Stimulated activated CD8-positive, alpha-beta memory T cell treated with anti-CD3 and anti-CD28 coated beads, Interleukin-15, amount 100 ng/mL, for 24 hours (primary cell): ENCODE measurements at regions not wholly inside any gene's neighbourhood (a gene's known extent, or its start where the extent isn't known, plus 50 kb on each side); places are given as distances from the start of the nearest gene placed in this dataset.
"Not testable (repeated sequence)": the region's sequence is repeated elsewhere in the genome, so short reads cannot be mapped to it uniquely, and the experiment has no call there.

Source experiments
- DNase-seq: peaks from one replicate; pipeline ENCODE4 v3.0.0-alpha.2; 2020; ENCODE audit warnings: low read depth

DNA sequence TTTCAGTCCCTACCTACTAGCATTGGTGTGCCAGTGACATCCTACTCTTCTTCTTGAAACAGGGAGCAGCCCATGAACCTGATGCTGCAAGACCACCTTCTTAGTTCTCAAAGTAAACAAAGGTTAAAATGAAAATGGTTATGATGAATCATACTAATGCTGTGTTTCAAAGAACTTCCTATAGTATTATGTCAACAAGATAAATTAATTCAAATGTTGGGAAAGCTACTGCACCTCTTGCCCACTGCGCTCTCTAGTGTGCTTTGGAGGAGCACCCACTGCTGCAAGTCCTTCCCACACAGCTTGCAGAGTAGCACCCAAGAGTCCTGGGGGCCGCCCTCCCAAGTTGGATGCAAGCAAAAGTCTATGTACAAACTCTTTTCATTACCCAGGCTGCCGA, 81.1 kb downstream of the CD200R1L start:
- DNase-seq, result no peak

- DNase-seq, result no peak
Observed at GRCh38 chr3:112763258-112763657, 83.4 kb downstream of the CD200R1L start.

- DNase-seq, result no peak
Observed at GRCh38 chr3:112761062-112761638, 85.5 kb downstream of the CD200R1L start.

DNA sequence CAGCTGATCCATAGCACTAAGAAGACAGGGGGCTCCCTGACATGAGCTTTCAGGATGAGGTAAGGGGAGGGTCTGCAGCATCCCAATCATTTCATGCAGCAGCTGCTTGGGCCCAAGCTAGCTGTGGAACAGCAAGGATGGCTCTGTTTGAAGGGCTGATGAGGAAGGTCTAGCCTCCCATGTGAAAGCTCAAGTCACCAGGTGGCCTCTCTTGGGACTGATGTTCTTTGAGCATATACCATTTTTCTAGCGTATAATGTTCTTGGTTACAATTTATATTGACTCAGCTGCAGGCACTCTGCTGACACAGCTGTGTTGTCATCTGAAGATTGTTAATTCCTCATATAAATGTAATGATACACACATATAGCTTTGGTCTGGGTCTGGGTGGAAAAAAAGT, 87.0 kb downstream of the CD200R1L start:
- DNase-seq, result no peak

GRCh38 chr3:112759210-112759609, 87.5 kb downstream of the CD200R1L start:
- no peak for DNase-seq

GRCh38 chr3:112757197-112757596, 89.5 kb downstream of the CD200R1L start:
- no peak for DNase-seq

DNA sequence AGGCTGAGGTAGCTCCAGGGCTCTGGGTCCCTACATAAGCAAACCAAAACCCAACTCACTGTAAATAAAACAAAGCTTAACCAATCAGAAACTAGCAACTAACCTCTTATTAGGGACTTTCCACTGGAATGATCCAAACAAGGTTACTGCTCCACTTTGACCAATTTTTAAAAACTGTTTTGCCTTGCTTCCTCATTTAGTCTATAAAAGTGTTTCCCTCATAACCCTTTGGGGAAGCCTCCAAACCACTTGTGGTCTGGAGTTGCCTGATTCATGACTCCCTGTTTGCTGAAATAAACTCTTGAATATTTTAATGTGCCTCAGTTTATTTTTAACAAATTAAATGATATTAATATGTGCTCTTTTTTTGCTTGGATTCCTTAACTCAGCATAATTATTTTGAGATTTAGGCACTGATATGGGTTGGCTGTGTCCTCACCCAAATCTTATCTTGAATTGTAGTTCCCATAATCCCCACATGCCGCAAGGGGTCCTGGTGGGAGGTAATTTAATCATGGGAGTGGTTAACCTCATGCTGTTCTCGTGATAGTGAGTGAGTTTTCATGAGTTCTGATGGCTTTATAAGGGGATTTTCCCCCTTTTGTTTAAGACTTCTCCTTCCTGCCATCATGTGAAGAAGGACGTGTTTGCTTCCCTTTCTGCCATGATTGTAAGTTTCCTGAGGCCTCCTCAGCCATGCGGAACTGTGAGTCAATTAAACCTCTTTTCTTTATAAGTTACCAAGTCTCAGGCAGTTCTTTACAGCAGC, 90.6 kb downstream of the CD200R1L start:
- DNase-seq, result no peak

DNA sequence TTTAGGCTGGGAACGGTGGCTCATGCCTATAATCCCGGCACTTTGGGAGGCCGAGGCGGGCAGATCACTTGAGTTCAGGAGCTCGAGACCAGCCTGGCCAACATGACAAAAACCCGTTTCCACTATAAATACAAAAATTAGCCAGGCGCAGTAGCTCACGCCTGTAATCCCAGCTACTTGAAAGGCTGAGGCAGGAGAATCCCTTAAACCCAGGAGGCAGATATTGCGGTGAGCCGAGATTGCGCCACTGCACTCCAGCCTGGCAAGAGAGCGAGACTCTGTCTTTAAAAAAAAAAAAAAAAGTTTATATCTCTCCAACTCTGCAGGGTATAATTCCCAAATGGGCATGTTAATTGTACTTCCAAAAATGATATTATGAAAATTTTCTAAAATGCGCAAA, 91.6 kb downstream of the CD200R1L start:
- not testable (repeated sequence) for DNase-seq

- no peak for DNase-seq
Observed at GRCh38 chr3:112751564-112752512, 94.8 kb downstream of the CD200R1L start.

DNA sequence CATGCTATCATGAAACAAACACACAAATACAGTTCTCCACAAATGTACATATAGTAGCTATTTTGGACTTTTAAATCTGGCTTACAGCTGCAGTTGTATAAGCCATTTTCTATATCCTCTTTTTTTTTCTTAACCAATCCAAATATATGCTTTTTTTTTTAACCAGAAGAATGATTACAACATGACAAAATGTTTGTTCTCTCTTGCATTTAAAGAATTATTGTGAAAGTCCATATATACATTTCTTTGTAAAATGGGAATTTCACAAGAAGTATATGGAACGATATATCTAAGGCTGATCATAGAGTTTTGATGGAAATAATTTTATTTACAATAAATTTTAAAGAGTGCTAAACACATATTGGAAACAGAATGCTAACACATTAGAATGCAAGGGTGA, 95.6 kb downstream of the CD200R1L start:
- no peak for DNase-seq

DNA sequence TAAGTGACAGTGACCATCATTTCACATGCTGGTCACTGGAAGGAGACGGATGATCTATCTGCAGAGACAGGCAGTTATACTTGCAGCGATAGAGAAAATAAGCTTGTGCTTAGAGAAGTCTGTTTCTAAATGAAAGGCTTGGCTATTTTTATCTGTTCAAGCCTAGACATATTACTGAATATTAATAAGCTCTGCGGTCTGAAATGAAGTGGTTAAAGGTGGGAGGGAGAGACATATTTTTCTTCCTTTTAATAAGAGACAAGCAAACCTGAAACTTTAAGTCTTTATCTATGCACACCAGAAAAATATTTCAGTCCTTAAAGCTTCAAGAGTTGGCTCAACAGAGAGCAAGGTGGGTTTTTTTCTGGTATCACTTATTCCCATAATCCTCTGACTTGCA, 99.0 kb downstream of the CD200R1L start:
- no peak for DNase-seq

DNA sequence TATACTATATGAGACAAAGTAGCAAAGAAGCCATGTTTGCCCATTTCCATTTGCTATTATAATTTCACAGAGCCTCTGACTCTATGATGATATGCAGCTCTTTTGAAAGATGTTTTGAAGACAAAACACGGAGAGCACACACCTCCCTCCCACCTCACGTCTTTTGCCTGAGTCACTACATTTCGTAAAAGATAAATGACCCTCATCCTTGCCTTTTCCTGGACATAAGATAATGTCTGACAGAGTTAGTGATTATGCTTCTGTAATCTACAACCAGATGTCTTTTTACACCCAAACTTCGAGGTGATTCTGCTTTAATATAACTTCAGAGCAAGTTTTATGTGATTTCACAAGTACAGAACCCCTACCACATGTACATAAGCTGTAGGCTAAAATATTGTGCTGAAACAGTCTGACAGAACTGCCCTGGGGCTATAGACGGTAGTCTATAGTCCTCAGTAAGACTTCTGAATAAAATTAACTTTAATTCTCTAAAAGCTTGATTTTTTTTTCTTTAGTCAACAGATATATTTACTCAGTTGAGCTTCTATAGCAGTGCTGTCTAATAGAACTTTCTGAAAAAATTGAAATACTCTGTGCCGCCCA, 99.9 kb downstream of the CD200R1L start:
- DNase-seq, result no peak

- no peak for DNase-seq
Observed at GRCh38 chr3:112745567-112746248, 101.0 kb downstream of the CD200R1L start.

DNA sequence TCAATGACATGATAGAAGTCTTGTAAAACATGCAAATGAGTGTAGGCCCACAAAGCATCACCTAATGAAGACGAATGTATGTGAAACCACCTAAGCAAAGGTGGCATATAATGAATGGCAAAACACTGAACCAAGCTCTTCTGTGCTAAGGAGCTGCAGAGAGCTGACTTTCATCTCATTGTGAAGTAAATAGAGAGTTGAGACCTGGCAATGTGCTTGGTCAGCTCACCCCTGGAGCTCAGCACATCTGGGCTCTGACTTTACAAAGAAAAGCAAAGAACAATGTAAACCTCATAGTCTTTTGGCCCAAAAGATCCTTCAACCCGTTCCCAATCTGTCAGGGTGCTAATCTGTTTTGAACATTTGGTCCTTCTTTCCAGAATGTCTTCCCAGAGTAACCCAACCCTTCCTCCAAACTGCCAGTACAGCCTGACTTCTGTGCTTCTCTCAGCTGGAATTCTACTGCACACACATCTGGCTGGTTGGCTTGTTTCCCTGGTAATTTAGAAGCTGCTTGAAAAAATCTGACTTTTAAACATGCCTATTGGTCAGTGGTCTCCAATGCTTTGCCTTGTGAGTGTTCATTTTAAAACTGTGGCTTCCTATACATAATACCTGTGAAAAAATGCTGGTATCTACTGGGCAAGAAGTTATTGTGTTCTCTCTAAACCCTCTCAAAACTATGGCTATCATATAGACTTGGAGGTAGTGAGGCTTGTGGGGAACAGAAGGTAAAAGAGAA, 101.7 kb downstream of the CD200R1L start:
- no peak for DNase-seq

DNA sequence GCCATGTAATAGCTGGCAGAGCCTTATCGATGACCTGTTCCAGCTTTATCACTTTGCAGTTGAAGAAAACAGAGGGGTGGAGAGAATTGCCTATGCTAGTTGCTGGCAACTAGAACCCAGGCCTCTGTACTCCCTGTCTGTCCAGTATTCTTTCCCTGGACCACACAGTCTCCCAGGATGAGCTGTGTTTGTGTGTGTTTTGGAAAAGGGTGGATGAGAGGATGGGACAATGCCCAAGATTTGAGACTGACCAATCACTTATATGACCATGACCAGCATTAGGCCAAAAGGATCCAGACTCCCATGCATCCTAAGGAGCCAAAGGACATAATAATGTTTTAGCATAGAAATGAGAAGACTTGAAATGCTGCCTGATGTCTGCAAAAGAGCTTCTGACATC, 102.6 kb downstream of the CD200R1L start:
- no peak for DNase-seq

DNA sequence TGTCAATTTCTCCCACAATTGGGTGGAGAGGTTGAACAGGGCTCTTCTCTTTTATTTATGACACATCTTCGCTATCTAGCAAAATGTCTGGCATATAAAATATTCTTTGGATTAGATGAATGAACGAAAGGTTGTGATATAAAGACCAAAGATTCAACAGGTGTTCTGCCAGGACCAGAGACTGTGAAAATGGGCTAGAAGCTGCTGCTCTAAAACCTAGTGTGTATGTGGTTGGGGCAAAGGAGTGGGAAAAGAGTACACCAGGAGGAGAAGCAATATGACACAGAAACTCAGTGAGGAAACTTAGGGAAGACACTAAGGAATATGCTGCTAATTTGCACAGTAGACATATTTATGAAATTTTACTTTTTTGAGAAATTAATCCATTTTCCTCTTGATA, 102.0 kb upstream of the CCDC80 start:
- no peak for DNase-seq

DNA sequence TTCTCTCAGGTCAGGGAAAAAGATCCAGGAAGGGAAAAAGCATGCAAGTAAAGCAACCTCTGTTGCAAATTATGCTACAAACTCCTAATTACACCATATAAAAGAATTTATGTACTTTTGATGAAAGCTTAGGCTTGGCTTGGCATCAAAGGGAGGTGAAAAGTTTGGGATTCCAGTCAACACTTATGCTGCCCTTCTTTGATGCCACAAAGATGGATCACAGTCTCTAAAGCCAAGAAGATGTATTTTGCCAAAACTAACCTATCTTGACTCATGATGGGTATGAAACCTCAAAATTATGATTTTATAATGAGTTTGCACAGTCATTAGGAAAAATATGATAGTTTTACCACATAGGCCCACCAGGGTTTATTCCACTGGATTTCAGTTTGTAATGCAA, 101.0 kb upstream of the CCDC80 start:
- no peak for DNase-seq

DNA sequence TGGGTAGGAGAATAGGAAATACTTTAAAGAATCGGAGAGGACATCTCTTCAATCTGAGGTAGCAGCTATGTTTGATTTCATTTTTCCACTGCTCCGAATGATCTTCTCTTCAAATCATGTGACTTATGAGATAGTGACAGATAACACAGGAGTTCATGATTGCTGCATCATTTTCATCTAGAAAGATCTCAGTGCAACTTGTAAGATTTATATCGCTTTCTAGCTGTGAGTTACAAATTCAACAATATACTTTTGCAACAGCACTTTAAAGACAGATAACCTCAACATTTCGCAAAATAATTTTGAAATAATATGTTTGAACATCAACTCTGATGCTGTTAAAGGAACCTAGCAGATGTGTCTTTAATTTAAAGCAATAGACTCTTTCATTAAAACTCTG, 99.9 kb upstream of the CCDC80 start:
- DNase-seq, result no peak

- DNase-seq, result no peak
Observed at GRCh38 chr3:112739252-112739965, 98.5 kb upstream of the CCDC80 start.

- no peak for DNase-seq
Observed at GRCh38 chr3:112738366-112738765, 97.4 kb upstream of the CCDC80 start.
